ENCODE measurements at regions not wholly inside any gene's neighbourhood (a gene's known extent, or its start where the extent isn't known, plus 50 kb on each side); places are given as distances from the start of the nearest gene placed in this dataset.

DNA sequence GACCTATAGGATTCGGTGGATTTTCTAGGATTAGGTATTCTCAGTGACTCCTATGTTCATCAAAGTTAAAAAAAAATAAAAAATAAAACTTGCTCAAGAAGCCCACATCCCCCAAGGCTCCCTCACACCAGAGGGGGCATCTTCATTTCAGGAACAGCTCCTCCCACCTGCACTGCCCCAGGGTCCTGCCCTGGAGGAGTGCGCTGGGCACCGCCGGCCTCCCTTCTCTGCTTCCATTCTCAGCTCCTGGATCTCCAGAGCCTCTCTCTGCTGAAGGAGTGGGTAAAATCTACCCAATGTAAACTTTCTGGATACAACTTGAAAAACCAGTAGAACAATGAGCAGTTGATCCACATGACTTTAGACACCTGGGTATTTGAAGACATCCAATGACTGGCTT lies 359.8 kb upstream of the IRX4 start:
- Histone ChIP-seq H3K4me3 (ENCODE audit: low read length) (no peak overlapping the region), H3K27me3 (ENCODE audit: control insufficient read depth, insufficient read depth, low read length) (no peaks in the 10 kb centered on the region), H3K4me1 (ENCODE audit: control insufficient read depth, low read depth, low read length) (no peaks in the 10 kb centered on the region), H3K36me3 (ENCODE audit: control insufficient read depth, low read depth, low read length) (no peaks in the 10 kb centered on the region), H3K9ac (ENCODE audit: low read length) (no peak overlapping the region), H3K9me3 (ENCODE audit: control insufficient read depth, low read depth, low read length) (no peaks in the 10 kb centered on the region), H3K27ac (ENCODE audit: low read length) (no peak overlapping the region)

DNA sequence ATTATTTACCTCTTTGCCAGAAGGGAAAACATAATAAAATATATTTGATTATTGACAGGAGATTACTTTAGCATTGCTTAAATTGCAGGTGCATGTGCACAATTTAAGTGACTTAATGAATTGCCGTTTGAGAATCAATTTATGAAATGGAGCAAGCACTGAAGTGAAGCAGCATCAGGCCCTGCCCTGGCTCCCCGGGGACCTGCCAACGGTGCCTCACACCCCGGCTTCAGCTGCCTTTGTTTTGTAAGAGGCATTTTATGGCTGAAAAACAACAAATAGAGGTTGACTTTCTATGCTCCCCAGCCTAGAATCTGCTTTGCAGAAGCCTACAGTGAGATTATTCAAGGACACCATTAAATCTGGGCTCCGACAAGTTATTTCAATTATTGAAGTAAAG lies 359.1 kb upstream of the IRX4 start:
- Histone ChIP-seq H3K27me3 (ENCODE audit: control insufficient read depth, insufficient read depth, low read length) (no peaks in the 10 kb centered on the region), H3K9ac (ENCODE audit: low read length) (no peak overlapping the region), H3K36me3 (ENCODE audit: control insufficient read depth, low read depth, low read length) (no peaks in the 10 kb centered on the region), H3K4me1 (ENCODE audit: control insufficient read depth, low read depth, low read length) (no peaks in the 10 kb centered on the region), H3K4me3 (ENCODE audit: low read length) (no peak overlapping the region), H3K9me3 (ENCODE audit: control insufficient read depth, low read depth, low read length) (no peaks in the 10 kb centered on the region), H3K27ac (ENCODE audit: low read length) (no peak overlapping the region)

DNA sequence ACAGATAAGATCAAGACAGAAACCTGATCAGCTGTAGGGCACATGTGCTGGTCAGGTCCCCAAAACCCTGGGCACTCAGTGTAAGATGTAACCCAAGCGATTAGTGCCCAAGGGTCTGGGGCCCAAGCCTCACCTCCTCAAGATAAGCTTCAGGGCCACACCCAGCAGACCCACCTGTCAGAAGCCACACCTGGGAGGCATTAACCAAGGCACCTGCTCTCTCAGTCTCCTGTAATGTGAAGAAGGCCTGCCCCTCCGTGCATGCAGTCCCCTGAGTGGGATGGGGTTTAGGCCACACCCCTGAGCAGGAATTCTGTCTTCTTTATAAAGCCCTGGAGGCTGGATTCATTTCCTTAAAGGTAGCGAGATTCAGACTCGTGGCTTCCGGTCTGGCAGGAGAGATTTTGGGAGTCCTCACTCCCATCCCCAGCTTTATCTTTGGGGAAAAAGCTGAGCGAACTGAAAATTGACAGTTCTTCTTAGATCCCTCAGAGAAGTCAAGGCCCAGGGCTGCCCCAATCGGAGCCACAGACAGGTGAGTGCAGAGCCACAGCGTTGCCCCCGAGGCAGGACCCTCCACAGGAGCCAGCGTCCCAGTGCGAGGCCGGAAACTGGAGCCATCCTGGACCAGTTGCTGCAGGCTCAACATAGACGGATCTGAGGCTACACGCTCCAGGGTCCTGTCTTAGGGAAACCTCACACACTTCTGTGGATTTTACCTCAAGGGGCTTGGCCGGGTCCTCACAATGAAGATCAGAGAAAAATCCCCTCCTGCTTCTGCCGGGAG lies 357.6 kb upstream of the IRX4 start:
- Histone ChIP-seq H3K4me3 (ENCODE audit: low read length) (no peak overlapping the region), H3K9ac (ENCODE audit: low read length) (no peak overlapping the region), H3K27me3 (ENCODE audit: control insufficient read depth, insufficient read depth, low read length) (no peaks in the 10 kb centered on the region), H3K27ac (ENCODE audit: low read length) (no peak overlapping the region), H3K36me3 (ENCODE audit: control insufficient read depth, low read depth, low read length) (no peaks in the 10 kb centered on the region), H3K9me3 (ENCODE audit: control insufficient read depth, low read depth, low read length) (no peaks in the 10 kb centered on the region), H3K4me1 (ENCODE audit: control insufficient read depth, low read depth, low read length) (no peaks in the 10 kb centered on the region)

DNA sequence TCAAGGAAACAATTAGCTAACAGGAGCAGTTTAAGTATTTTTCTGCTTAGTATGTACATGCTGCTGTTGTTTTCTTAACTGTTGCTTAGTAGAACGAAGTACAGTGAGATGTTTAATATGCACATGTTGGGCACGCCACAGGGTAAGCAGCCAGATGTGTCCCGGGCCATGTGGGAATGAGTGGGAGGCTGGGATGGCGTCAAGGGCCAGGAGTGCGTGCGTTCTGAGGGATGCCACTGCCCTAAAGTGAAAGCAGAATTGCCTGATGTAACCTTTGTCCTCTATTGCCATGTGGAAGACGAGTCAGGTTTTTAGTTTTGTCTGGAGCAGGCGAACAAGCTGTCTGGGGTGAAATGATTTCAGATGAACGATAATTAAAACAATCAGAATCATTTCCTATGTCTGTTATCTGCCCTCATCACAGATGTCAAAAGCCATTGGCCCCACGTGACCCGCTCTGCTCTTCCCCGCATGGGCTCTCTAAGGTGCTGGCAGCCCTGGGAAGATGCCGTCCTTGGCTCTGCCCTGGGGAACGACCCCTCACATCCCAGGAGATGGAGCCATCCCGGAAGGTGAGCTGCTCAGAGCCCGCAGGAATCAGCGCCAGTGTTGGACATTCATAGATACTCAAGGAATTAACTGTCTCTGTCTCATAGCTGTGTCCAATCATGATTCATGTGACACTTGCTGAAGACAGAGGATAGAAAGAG lies 356.6 kb upstream of the IRX4 start:
- peaks cover 4% of the 10 kb centered on the region for H3K9me3 ChIP-seq (ENCODE audit: control insufficient read depth, low read depth, low read length)
- no peaks in the 10 kb centered on the region for H3K36me3 ChIP-seq (ENCODE audit: control insufficient read depth, low read depth, low read length)
- H3K9ac ChIP-seq (ENCODE audit: low read length): no peak overlapping the region
- no peaks in the 10 kb centered on the region for H3K4me1 ChIP-seq (ENCODE audit: control insufficient read depth, low read depth, low read length)
- H3K27ac ChIP-seq (ENCODE audit: low read length): no peak overlapping the region
- no peaks in the 10 kb centered on the region for H3K27me3 ChIP-seq (ENCODE audit: control insufficient read depth, insufficient read depth, low read length)
- no peak overlapping the region for H3K4me3 ChIP-seq (ENCODE audit: low read length)

DNA sequence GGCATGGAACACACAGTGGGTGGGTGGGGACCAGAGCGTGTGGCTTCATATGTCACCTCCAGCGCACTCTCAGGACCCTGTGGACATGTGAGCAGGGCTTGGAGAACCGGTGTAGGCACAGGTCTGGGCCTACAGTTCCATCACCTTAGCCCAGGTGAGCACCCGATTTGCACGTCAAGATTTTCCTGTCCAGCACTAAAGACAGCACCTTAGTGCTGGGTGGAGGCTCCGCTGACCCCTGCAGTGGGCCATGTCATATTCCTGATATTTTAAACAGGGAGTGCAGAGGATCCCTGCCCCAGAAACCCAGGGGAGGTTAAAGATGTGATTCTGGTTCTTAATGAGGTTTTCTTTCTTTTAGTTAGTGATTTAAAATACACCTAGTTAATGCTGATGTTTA lies 356.0 kb upstream of the IRX4 start:
- H3K4me3 ChIP-seq (ENCODE audit: low read length): no peak overlapping the region
- peaks cover 4% of the 10 kb centered on the region for H3K9me3 ChIP-seq (ENCODE audit: control insufficient read depth, low read depth, low read length)
- H3K36me3 ChIP-seq (ENCODE audit: control insufficient read depth, low read depth, low read length): no peaks in the 10 kb centered on the region
- H3K9ac ChIP-seq (ENCODE audit: low read length): no peak overlapping the region
- no peaks in the 10 kb centered on the region for H3K4me1 ChIP-seq (ENCODE audit: control insufficient read depth, low read depth, low read length)
- no peaks in the 10 kb centered on the region for H3K27me3 ChIP-seq (ENCODE audit: control insufficient read depth, insufficient read depth, low read length)
- no peak overlapping the region for H3K27ac ChIP-seq (ENCODE audit: low read length)

DNA sequence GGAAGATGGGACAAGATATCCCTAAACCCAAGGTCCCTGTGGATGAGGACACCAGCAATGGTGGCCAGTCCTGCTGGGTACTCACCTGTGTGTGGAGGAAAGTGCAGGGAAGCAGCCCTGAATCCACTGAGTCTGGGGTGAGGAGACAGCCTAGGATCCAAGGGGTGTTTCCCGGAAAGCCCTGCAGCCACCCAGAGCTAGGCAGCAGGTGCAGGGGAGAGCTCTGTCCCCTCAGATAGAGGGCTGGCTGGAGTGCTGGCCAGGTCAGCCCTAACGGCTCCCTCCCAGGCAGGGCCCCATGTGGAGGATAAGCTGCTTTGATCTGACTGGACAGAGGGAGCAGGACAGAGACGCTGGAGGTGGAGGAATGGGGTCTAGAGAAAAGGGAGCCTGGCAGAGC lies 344.7 kb upstream of the IRX4 start:
- no peak overlapping the region for H3K9ac ChIP-seq (ENCODE audit: low read length)
- H3K9me3 ChIP-seq (ENCODE audit: control insufficient read depth, low read depth, low read length): no peaks in the 10 kb centered on the region
- H3K4me1 ChIP-seq (ENCODE audit: control insufficient read depth, low read depth, low read length): no peaks in the 10 kb centered on the region
- no peaks in the 10 kb centered on the region for H3K36me3 ChIP-seq (ENCODE audit: control insufficient read depth, low read depth, low read length)
- no peak overlapping the region for H3K4me3 ChIP-seq (ENCODE audit: low read length)
- H3K27ac ChIP-seq (ENCODE audit: low read length): no peak overlapping the region
- no peaks in the 10 kb centered on the region for H3K27me3 ChIP-seq (ENCODE audit: control insufficient read depth, insufficient read depth, low read length)

DNA sequence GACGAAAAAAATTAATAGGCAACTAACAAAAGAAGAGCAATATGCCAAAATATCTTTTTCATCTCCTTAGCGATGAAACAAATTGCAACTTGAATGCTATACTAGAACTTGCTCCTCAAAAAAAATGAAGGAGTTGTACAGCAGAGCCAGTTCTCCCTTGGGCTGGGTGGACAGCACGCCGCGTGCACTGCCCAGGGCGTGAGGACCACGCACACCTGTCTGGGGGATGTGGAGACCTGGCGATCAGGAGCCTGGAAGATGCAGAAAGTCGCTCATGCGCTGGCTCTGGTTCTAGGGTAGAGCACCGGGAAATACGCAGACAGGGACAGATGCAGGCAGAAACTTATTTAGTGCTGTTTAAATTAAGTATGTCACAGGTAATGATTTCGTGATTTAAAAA lies 342.0 kb upstream of the IRX4 start:
- H3K9ac ChIP-seq (ENCODE audit: low read length): no peak overlapping the region
- no peaks in the 10 kb centered on the region for H3K9me3 ChIP-seq (ENCODE audit: control insufficient read depth, low read depth, low read length)
- H3K36me3 ChIP-seq (ENCODE audit: control insufficient read depth, low read depth, low read length): no peaks in the 10 kb centered on the region
- H3K4me3 ChIP-seq (ENCODE audit: low read length): no peak overlapping the region
- no peaks in the 10 kb centered on the region for H3K4me1 ChIP-seq (ENCODE audit: control insufficient read depth, low read depth, low read length)
- no peak overlapping the region for H3K27ac ChIP-seq (ENCODE audit: low read length)
- no peaks in the 10 kb centered on the region for H3K27me3 ChIP-seq (ENCODE audit: control insufficient read depth, insufficient read depth, low read length)

DNA sequence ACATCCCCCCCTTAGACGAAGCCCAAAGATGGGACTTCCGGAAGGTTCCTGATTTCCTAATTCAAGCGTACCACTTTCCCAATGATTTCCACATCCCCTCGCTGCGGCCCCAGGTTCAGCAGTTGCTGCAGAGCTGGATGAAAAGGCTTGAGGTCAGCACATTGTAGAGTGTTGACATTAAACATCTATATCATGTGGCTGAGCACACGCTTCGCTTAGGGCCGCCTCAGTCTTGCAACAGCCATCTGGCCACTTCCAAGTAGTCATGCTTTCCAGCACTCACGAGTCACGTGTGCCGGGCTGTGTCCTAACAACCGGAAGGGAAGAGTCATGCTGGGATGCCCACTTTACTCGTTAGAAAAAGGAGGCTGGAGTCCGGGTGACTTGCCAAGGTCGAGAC lies 340.6 kb upstream of the IRX4 start:
- Histone ChIP-seq H3K4me1 (ENCODE audit: control insufficient read depth, low read depth, low read length) (no peaks in the 10 kb centered on the region), H3K9ac (ENCODE audit: low read length) (no peak overlapping the region), H3K9me3 (ENCODE audit: control insufficient read depth, low read depth, low read length) (no peaks in the 10 kb centered on the region), H3K27ac (ENCODE audit: low read length) (no peak overlapping the region), H3K36me3 (ENCODE audit: control insufficient read depth, low read depth, low read length) (no peaks in the 10 kb centered on the region), H3K27me3 (ENCODE audit: control insufficient read depth, insufficient read depth, low read length) (no peaks in the 10 kb centered on the region), H3K4me3 (ENCODE audit: low read length) (no peak overlapping the region)

DNA sequence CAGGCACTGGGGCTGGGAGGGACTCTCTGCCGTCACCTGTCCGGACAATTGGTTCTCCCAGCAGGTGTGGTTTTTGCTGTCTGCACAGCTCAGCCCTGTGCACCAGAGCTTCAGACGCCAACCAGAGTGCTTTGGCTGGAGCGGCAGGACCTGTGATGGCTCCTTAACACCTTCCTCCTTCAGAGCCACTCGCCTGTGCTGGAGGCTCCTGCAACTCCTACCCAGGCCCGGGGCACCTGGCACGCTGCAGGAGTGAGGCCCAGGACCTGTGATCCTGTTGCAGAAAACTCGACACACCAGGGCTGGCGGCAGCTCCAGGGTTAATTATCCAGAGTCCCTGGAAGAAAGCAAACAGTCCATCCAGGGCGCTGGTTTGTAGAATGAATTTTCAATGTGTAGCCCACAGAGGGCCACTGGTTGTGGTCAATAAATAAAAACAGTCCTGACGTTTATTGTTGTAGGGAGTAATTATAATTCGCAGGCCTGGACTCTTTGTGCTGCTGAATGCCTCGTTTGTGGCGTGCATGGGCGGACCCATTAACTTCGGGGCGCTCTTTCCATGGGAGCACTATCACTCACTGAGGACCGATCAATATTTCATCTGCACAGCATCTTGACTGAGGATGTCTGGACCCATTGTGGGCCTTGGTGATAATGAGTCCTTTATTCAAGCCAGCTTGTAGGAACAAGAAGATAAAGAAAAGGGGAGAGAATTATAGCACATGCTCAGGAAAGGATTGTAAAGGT lies 339.7 kb upstream of the IRX4 start:
- H3K9ac ChIP-seq (ENCODE audit: low read length): no peak overlapping the region
- no peak overlapping the region for H3K4me3 ChIP-seq (ENCODE audit: low read length)
- no peaks in the 10 kb centered on the region for H3K9me3 ChIP-seq (ENCODE audit: control insufficient read depth, low read depth, low read length)
- H3K27ac ChIP-seq (ENCODE audit: low read length): no peak overlapping the region
- no peaks in the 10 kb centered on the region for H3K4me1 ChIP-seq (ENCODE audit: control insufficient read depth, low read depth, low read length)
- H3K27me3 ChIP-seq (ENCODE audit: control insufficient read depth, insufficient read depth, low read length): no peaks in the 10 kb centered on the region
- H3K36me3 ChIP-seq (ENCODE audit: control insufficient read depth, low read depth, low read length): no peaks in the 10 kb centered on the region

DNA sequence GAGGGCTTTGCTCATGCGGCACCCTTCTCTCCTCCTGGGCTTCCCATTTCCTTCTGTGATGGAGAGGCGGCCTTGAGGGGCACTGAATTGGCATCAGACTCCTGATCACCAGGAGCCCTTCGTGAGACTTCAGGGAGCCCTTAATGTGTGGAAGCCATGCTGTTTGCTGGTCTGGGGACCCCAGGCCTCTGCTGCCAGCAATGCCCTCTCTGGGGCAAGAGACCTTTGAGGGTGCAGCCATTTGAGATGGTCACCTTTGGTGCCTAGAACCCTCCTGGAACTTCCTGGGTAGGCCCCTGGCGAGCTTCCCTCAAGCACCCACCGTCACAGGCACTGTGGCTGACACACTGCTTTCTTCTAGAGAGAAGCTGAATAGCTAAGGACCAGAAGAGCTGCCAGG lies 338.7 kb upstream of the IRX4 start:
- H3K4me3 ChIP-seq (ENCODE audit: low read length): no peak overlapping the region
- H3K36me3 ChIP-seq (ENCODE audit: control insufficient read depth, low read depth, low read length): no peaks in the 10 kb centered on the region
- H3K9me3 ChIP-seq (ENCODE audit: control insufficient read depth, low read depth, low read length): no peaks in the 10 kb centered on the region
- no peaks in the 10 kb centered on the region for H3K27me3 ChIP-seq (ENCODE audit: control insufficient read depth, insufficient read depth, low read length)
- H3K4me1 ChIP-seq (ENCODE audit: control insufficient read depth, low read depth, low read length): no peaks in the 10 kb centered on the region
- H3K9ac ChIP-seq (ENCODE audit: low read length): no peak overlapping the region
- H3K27ac ChIP-seq (ENCODE audit: low read length): no peak overlapping the region

DNA sequence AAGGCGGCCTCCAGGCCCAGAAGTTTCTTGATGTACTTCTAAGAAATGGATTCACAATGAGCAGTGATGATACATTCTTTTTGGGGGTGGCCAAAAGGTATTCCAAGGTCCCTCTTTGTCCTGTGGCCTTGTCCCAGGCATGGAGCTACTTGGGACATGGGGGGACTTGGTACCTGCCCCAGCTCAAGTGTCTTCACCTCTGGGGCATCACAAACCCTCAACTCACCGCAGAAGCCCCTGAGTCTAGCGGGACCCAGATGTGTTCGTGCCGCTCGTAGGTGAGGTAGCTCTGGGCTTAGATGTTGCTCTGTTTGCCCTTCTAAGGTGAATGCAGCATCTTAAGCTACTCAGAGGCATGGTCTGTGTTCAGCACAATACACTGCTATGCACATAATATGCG lies 338.0 kb upstream of the IRX4 start:
- H3K4me1 ChIP-seq (ENCODE audit: control insufficient read depth, low read depth, low read length): no peaks in the 10 kb centered on the region
- no peaks in the 10 kb centered on the region for H3K9me3 ChIP-seq (ENCODE audit: control insufficient read depth, low read depth, low read length)
- H3K4me3 ChIP-seq (ENCODE audit: low read length): no peak overlapping the region
- no peak overlapping the region for H3K9ac ChIP-seq (ENCODE audit: low read length)
- H3K36me3 ChIP-seq (ENCODE audit: control insufficient read depth, low read depth, low read length): no peaks in the 10 kb centered on the region
- no peak overlapping the region for H3K27ac ChIP-seq (ENCODE audit: low read length)
- H3K27me3 ChIP-seq (ENCODE audit: control insufficient read depth, insufficient read depth, low read length): no peaks in the 10 kb centered on the region
